GM12875 (cell line): ENCODE measurements at regions not wholly inside any gene's neighbourhood (a gene's known extent, or its start where the extent isn't known, plus 50 kb on each side); places are given as distances from the start of the nearest gene placed in this dataset.
"Not testable (repeated sequence)": the region's sequence is repeated elsewhere in the genome, so short reads cannot be mapped to it uniquely, and the experiment has no call there.

Source experiments
- H3K4me3 ChIP-seq: one replicate; pipeline ENCODE4 v1.5.1; 2011; ENCODE audit warnings: low read depth, low read length, control low read depth
- TF ChIP-seq, protein P1 (sequence below): IDR thresholded peaks from 2 replicates; pipeline ENCODE4 v1.5.1; 2011; ENCODE audit warnings: low read depth, mild to moderate bottlenecking, control low read depth, inconsistent platforms, low read length, moderate library complexity, borderline replicate concordance; ENCODE audit not compliant: insufficient read depth

DNA sequence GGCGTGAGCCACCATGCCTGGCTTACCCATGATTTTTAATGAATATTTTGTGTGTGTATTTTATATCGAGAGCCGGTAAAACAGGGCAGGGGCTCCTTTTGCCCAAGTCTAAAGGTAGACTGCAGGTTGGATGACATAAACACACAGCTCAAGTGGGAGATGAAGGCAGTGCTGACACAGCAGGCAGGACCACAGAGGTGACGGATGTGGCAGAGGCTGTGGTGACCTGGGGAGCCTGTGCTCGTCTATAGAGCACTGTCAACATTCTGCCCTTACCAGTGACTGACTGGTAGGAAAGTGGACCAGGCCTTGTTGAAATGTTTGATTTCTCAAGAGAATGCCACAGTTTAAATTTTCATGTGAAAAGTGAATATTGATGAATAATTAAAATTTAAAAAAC lies 137.5 kb downstream of the ZFP64 start:
- no peak overlapping the region for H3K4me3 ChIP-seq
- TF ChIP-seq, protein P1, sequence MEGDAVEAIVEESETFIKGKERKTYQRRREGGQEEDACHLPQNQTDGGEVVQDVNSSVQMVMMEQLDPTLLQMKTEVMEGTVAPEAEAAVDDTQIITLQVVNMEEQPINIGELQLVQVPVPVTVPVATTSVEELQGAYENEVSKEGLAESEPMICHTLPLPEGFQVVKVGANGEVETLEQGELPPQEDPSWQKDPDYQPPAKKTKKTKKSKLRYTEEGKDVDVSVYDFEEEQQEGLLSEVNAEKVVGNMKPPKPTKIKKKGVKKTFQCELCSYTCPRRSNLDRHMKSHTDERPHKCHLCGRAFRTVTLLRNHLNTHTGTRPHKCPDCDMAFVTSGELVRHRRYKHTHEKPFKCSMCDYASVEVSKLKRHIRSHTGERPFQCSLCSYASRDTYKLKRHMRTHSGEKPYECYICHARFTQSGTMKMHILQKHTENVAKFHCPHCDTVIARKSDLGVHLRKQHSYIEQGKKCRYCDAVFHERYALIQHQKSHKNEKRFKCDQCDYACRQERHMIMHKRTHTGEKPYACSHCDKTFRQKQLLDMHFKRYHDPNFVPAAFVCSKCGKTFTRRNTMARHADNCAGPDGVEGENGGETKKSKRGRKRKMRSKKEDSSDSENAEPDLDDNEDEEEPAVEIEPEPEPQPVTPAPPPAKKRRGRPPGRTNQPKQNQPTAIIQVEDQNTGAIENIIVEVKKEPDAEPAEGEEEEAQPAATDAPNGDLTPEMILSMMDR, result no peak

DNA sequence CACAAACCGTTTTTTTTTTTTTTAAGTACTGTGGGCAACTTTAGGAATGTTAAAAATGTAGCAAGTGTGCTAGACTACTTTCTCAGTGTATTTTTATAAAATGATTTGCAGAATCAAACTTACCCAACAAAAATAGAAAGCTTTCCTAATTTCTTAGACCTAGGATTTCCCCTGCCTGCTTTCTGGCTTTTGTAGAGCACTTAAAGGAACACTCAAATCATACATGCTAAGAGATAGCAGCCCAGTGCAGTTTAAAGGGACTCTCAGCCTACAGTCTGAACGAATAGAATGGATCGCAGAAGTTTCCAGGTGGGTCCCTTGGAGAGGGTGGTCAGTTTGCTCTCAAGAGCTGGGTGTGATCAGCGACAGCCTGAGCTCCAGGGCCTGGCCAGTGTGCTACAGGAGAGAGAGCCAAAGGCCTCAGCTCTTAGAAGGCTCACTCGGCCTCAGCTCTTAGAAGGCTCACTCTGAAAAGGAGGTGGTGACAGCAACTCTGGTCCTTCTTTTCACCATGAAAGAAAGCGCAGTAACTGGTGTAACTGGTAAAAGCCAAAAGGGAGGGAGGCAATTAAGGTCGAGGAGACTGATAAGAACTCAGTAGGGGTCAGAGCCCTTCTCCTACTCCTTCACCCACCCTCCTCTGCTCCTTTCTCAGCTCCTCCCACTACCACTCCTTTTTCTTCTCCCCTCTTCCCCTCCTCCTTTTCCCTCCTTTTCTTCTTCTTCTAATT lies 142.4 kb downstream of the ZFP64 start:
- TF ChIP-seq, protein P1, result no peak
- no peak overlapping the region for H3K4me3 ChIP-seq

DNA sequence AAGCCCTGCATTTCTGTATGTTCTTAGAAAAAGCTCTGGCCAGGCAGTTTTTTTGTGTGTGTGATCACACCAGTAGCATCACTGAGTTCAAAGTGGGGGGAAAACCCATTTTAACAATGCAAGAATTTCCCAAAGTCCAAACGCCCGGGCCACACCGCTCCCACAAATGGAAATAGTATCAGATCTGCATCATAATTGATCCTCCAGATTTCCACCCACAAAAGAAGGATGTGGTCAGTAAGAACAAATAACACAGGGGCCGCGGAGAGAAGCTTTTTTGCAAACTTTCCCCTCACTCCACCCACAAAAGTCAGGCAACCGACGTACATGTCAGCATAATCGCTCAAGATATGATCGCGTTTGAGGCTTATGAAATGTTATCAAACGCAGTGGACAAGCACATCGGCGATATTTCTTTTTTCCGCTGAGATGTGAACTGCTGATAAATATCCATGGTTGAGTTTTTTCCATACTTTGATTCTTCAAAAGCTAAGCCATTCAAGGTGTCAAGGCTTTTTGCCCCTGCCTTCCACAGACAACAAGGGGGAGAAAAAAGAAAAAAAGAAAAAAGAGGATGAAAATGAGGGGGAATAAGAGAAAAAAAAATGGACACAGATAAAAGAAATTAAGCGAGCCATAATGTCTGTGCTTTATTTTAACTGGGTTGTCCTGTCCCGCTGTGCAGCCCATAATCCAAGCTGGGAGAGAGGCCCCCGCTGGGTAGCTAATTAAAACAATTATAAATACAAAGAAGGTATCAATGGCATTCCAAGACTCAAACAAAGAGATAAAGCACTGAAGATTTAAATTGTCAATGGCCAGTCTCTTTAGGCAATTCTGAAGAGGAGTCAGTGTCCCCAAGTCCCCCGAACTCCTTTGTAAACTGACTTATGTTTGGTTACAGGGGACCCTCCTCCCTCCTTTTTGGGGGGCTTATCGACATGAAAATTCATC lies 143.5 kb downstream of the ZFP64 start:
- no peak overlapping the region for H3K4me3 ChIP-seq
- TF ChIP-seq, protein P1, result no peak

DNA sequence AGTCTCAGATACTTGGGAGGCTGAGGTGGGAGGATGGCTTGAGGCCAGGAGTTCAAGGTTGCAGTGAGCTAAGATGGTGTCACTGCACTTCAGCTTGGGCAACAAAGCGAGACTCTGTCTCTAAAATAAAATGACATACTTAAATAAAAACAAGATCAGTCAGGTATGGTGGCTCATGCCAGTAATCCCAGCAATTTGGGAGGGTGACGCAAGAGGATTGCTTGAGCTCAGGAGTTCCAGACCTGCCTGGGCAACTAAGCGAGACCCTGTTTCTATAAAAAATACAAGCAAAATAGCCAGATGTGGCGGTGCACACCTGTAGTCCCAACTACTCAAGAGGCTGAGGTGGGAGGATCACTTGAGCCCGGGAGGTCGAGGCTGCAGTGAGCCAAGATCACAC lies 149.6 kb downstream of the ZFP64 start:
- H3K4me3 ChIP-seq, result no peak overlapping the region
- TF ChIP-seq, protein P1, result no peak

DNA sequence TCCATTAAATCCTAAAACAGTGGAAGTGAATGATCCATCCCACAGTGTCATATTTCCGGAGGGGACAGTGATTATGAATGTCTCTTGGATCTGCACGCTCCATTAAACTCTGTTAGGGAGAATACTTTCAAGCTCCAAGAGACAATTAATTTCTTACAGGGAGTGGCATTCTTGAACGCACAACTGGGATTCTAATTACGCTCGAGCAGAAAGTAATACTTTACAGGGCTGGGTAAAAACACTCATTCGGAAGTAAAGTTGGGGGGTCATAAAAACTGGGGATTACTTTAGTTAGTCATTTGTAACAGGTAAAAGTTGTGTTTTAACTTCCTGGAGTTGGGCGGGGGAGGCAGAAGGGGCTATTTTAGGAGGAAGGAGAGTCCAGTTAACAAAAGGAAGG lies 151.8 kb downstream of the ZFP64 start:
- TF ChIP-seq, protein P1, result no peak
- no peak overlapping the region for H3K4me3 ChIP-seq

DNA sequence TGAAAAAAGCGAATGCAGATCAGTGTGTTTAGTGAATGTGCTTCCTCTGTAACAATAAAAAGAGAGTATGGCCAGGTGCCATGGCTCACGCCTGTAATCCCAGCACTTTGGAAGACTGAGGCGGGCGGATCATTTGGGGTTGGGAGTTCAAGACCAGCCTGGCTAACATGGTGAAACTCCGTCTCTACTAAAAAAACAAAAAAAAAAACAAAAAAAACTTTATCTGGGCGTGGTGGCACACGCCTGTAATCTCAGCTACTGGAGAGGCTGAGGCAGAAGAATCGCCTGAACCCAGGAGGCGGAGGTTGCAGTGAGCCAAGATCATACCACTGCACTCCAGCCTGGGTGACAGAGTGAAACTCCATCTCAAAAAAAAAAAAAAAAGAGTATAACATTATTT lies 152.9 kb downstream of the ZFP64 start:
- not testable (repeated sequence) for H3K4me3 ChIP-seq

DNA sequence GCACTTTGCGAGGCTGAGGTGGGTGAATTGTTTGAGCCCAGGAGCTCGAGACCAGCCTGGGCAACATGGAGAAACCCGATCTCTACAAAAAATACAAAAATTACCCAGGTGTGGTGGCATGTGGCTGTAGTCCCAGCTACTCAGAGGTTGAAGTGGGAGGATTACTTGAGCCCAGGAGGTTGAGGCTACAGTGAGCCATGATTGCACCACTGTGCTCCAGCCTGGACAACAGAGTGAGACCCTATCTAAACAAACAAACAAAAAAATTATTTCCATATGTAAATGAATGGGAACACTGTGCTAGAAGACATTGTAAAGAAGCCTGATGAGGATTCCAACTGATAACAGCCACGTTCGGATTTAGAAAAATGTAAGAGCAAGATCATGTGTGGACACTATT lies 154.2 kb downstream of the ZFP64 start:
- TF ChIP-seq, protein P1, result no peak
- no peak overlapping the region for H3K4me3 ChIP-seq
